HUES64 (cell line): ENCODE measurements at regions not wholly inside any gene's neighbourhood (a gene's known extent, or its start where the extent isn't known, plus 50 kb on each side); places are given as distances from the start of the nearest gene placed in this dataset.

Experiments used
- H3K27ac ChIP-seq: 2 replicates; pipeline ENCODE4 v1.7.0; 2013; ENCODE audit warnings: low read depth, low read length, inconsistent platforms
- H3K27me3 ChIP-seq: 2 replicates; pipeline ENCODE4 v1.6.1; 2013; ENCODE audit warnings: mild to moderate bottlenecking, low read length; ENCODE audit not compliant: insufficient read depth
- H3K36me3 ChIP-seq: 2 replicates; pipeline ENCODE4 v1.6.1; 2013; ENCODE audit warnings: mild to moderate bottlenecking, low read length; ENCODE audit not compliant: insufficient read depth
- H3K4me1 ChIP-seq: 2 replicates; pipeline ENCODE4 v1.6.1; 2013; ENCODE audit warnings: mild to moderate bottlenecking, low read length, moderate library complexity; ENCODE audit not compliant: insufficient read depth
- H3K4me3 ChIP-seq: 2 replicates; pipeline ENCODE4 v1.5.1; 2013; ENCODE audit warnings: mild to moderate bottlenecking, low read length, moderate library complexity
- H3K9ac ChIP-seq: 2 replicates; pipeline ENCODE4 v1.6.1; 2013; ENCODE audit warnings: mild to moderate bottlenecking, low read depth, low read length
- H3K9me3 ChIP-seq: 2 replicates; pipeline ENCODE4 v1.6.1; 2013; ENCODE audit warnings: low read depth, low read length; ENCODE audit not compliant: insufficient read depth
- WGBS: fragments of 150-250, 120-280 bp; methylation state at CpG from one replicate; pipeline ENCODE4 v1.1.7; 2013; ENCODE audit warnings: missing lambda C conversion rate; 5-methylcytosine and 5-hydroxymethylcytosine counted together

GRCh38 chr1:34612091-34612827, 142.6 kb upstream of the GJB5 start:
- 87% methylated on average over 9 of the region's 9 CpGs for WGBS
- H3K27ac ChIP-seq = no peak overlapping the region
- H3K4me3 ChIP-seq = no peak overlapping the region
- no peaks in the 10 kb centered on the region for H3K9me3 ChIP-seq
- no peaks in the 10 kb centered on the region; the same call in 1 of the 2 replicates for H3K27me3 ChIP-seq
- H3K36me3 ChIP-seq = no peaks in the 10 kb centered on the region
- peaks cover 4% of the 10 kb centered on the region; the same call in 1 of the 2 replicates for H3K4me1 ChIP-seq
- H3K9ac ChIP-seq = no peak overlapping the region

- Histone ChIP-seq H3K36me3 (no peaks in the 10 kb centered on the region), H3K9me3 (no peaks in the 10 kb centered on the region), H3K9ac (no peak overlapping the region), H3K4me1 (no peaks in the 10 kb centered on the region), H3K27me3 (no peaks in the 10 kb centered on the region), H3K4me3 (no peak overlapping the region), H3K27ac (no peak overlapping the region)
- 90% methylated on average over 7 of the region's 7 CpGs for WGBS
These were observed 137.3 kb upstream of the GJB5 start for GRCh38 chr1:34617321-34618118.

GRCh38 chr1:34618381-34618780, 136.5 kb upstream of the GJB5 start:
- Histone ChIP-seq H3K4me1 (no peaks in the 10 kb centered on the region), H3K4me3 (no peak overlapping the region), H3K9me3 (no peaks in the 10 kb centered on the region), H3K27ac (no peak overlapping the region), H3K27me3 (no peaks in the 10 kb centered on the region), H3K9ac (no peak overlapping the region), H3K36me3 (no peaks in the 10 kb centered on the region)
- 82% methylated on average over 3 of the region's 3 CpGs for WGBS

GRCh38 chr1:34619256-34619655, 135.6 kb upstream of the GJB5 start:
- 95% methylated on average over 3 of the region's 4 CpGs for WGBS
- no peak overlapping the region for H3K4me3 ChIP-seq

GRCh38 chr1:34621916-34622315, 132.9 kb upstream of the GJB5 start:
- Histone ChIP-seq H3K9ac (no peak overlapping the region), H3K27ac (no peak overlapping the region), H3K27me3 (no peaks in the 10 kb centered on the region), H3K4me1 (no peaks in the 10 kb centered on the region), H3K4me3 (no peak overlapping the region), H3K9me3 (no peaks in the 10 kb centered on the region), H3K36me3 (no peaks in the 10 kb centered on the region)
- 88% methylated on average over 4 of the region's 4 CpGs for WGBS

More at GRCh38 chr1:34619256-34619655, 135.6 kb upstream of the GJB5 start:
- Histone ChIP-seq H3K9me3 (no peaks in the 10 kb centered on the region), H3K4me1 (no peaks in the 10 kb centered on the region), H3K9ac (no peak overlapping the region), H3K36me3 (no peaks in the 10 kb centered on the region), H3K27me3 (no peaks in the 10 kb centered on the region), H3K27ac (no peak overlapping the region)

- WGBS = 87% methylated on average over 6 of the region's 6 CpGs
- Histone ChIP-seq H3K27ac (no peak overlapping the region), H3K9ac (no peak overlapping the region), H3K4me1 (peaks cover 1% of the 10 kb centered on the region; the same call in 1 of the 2 replicates), H3K36me3 (no peaks in the 10 kb centered on the region), H3K9me3 (no peaks in the 10 kb centered on the region), H3K27me3 (no peaks in the 10 kb centered on the region), H3K4me3 (no peak overlapping the region)
These were observed 129.3 kb upstream of the GJB5 start for GRCh38 chr1:34625521-34626015.

- Histone ChIP-seq H3K4me1 (peaks cover 14% of the 10 kb centered on the region), H3K4me3 (no peak overlapping the region), H3K27ac (no peak overlapping the region), H3K36me3 (no peaks in the 10 kb centered on the region), H3K27me3 (no peaks in the 10 kb centered on the region), H3K9me3 (no peaks in the 10 kb centered on the region), H3K9ac (no peak overlapping the region)
- WGBS = 89% methylated on average over 10 of the region's 10 CpGs
These were observed 127.2 kb upstream of the GJB5 start for GRCh38 chr1:34627465-34628240.

- Histone ChIP-seq H3K27ac (no peak overlapping the region), H3K36me3 (no peaks in the 10 kb centered on the region), H3K27me3 (no peaks in the 10 kb centered on the region), H3K9ac (no peak overlapping the region), H3K4me1 (peaks cover 14% of the 10 kb centered on the region), H3K9me3 (no peaks in the 10 kb centered on the region), H3K4me3 (no peak overlapping the region)
- WGBS = 56% methylated on average over 2 of the region's 2 CpGs
These were observed 123.7 kb upstream of the GJB5 start for GRCh38 chr1:34631126-34631525.

GRCh38 chr1:34639701-34640100, 115.1 kb upstream of the GJB5 start:
- Histone ChIP-seq H3K27me3 (no peaks in the 10 kb centered on the region), H3K4me1 (no peaks in the 10 kb centered on the region), H3K9ac (no peak overlapping the region), H3K36me3 (no peaks in the 10 kb centered on the region), H3K9me3 (no peaks in the 10 kb centered on the region), H3K4me3 (no peak overlapping the region), H3K27ac (no peak overlapping the region)
- 83% methylated on average over 9 of the region's 9 CpGs for WGBS

GRCh38 chr1:34640654-34641401, 114.0 kb upstream of the GJB5 start:
- Histone ChIP-seq H3K9me3 (no peaks in the 10 kb centered on the region), H3K9ac (no peak overlapping the region), H3K4me3 (no peak overlapping the region), H3K27me3 (no peaks in the 10 kb centered on the region), H3K4me1 (no peaks in the 10 kb centered on the region), H3K36me3 (no peaks in the 10 kb centered on the region), H3K27ac (no peak overlapping the region)
- WGBS = 90% methylated on average over 10 of the region's 10 CpGs
